GM21786 (cell line): ENCODE measurements at regions not wholly inside any gene's neighbourhood (a gene's known extent, or its start where the extent isn't known, plus 50 kb on each side); places are given as distances from the start of the nearest gene placed in this dataset.

Source experiments
- ATAC-seq: cut with Tn5 transposase; IDR thresholded peaks from one replicate; pipeline ENCODE4 v1.9.1; 2021; ENCODE audit not compliant: unreplicated experiment

- no peak for ATAC-seq
Observed at GRCh38 chr5:2575292-2575691, 176.2 kb downstream of the IRX2 start.

GRCh38 chr5:2574155-2574554 is 177.3 kb downstream of the IRX2 start:
- no peak for ATAC-seq

GRCh38 chr5:2570586-2570985 is 180.9 kb downstream of the IRX2 start:
- no peak for ATAC-seq

GRCh38 chr5:2569774-2570542 is 181.5 kb downstream of the IRX2 start:
- ATAC-seq, result no peak

GRCh38 chr5:2569176-2569575 is 182.3 kb downstream of the IRX2 start:
- ATAC-seq, result no peak

GRCh38 chr5:2566284-2566683 is 185.2 kb downstream of the IRX2 start:
- no peak for ATAC-seq

GRCh38 chr5:2565147-2565546 is 186.3 kb downstream of the IRX2 start:
- ATAC-seq, result no peak

GRCh38 chr5:2563046-2563445 is 188.4 kb downstream of the IRX2 start:
- ATAC-seq, result no peak

- no peak for ATAC-seq
Observed at GRCh38 chr5:2562036-2562435, 189.4 kb downstream of the IRX2 start.

- ATAC-seq, result no peak
Observed at GRCh38 chr5:2560435-2560834, 191.0 kb downstream of the IRX2 start.

GRCh38 chr5:2557435-2557834 is 194.0 kb downstream of the IRX2 start:
- ATAC-seq, result no peak

- no peak for ATAC-seq
Observed at GRCh38 chr5:2556375-2556966, 195.0 kb downstream of the IRX2 start.

GRCh38 chr5:2553611-2554010 is 197.9 kb downstream of the IRX2 start:
- no peak for ATAC-seq

- ATAC-seq, result no peak
Observed at GRCh38 chr5:2550509-2550908, 201.0 kb downstream of the IRX2 start.

- no peak for ATAC-seq
Observed at GRCh38 chr5:2549900-2550299, 201.6 kb downstream of the IRX2 start.

- ATAC-seq, result no peak
Observed at GRCh38 chr5:2549354-2549753, 202.1 kb downstream of the IRX2 start.

- ATAC-seq, result no peak
Observed at GRCh38 chr5:2546938-2547337, 204.5 kb downstream of the IRX2 start.

GRCh38 chr5:2544003-2544402 is 207.5 kb downstream of the IRX2 start:
- ATAC-seq, result no peak

GRCh38 chr5:2542821-2543220 is 208.7 kb downstream of the IRX2 start:
- no peak for ATAC-seq

GRCh38 chr5:2542026-2542425 is 209.5 kb downstream of the IRX2 start:
- no peak for ATAC-seq

- ATAC-seq, result no peak
Observed at GRCh38 chr5:2538169-2538568, 213.3 kb downstream of the IRX2 start.

- no peak for ATAC-seq
Observed at GRCh38 chr5:2537378-2538145, 213.9 kb downstream of the IRX2 start.
